Vagina (tissue), 2 donors: ENCODE measurements at regions not wholly inside any gene's neighbourhood (a gene's known extent, or its start where the extent isn't known, plus 50 kb on each side); places are given as distances from the start of the nearest gene placed in this dataset.

Experiments
- POLR2A ChIP-seq, 2 donors: fragments of 450-650 bp; IDR thresholded peaks; one replicate each; pipeline ENCODE4 v1.6.1; 2017; ENCODE audit warnings: antibody characterized with exemption in 2 of 2, mild to moderate bottlenecking in 2 of 2, moderate library complexity in 2 of 2
- POLR2AphosphoS5 ChIP-seq, 2 donors: sonication (generic); formaldehyde crosslinking; IDR thresholded peaks; one replicate each; pipeline ENCODE4 v1.9.0; 2017; ENCODE audit warnings: antibody characterized with exemption in 2 of 2, mild to moderate bottlenecking in 2 of 2, low read depth in 1 of 2; ENCODE audit not compliant: insufficient read depth in 1 of 2
- TF ChIP-seq, protein P1 (sequence below), 3 experiments: fragments of 450-650 bp in 2 of 3; fragments of 200-600 bp in 1 of 3; sonication (generic) in 1 of 3; IDR thresholded peaks; one replicate each; pipeline ENCODE4 v1.5.1; 2017 to 2019; ENCODE audit warnings: antibody characterized with exemption in 3 of 3, mild to moderate bottlenecking in 2 of 3, moderate library complexity in 2 of 3

- TF ChIP-seq, protein P1, sequence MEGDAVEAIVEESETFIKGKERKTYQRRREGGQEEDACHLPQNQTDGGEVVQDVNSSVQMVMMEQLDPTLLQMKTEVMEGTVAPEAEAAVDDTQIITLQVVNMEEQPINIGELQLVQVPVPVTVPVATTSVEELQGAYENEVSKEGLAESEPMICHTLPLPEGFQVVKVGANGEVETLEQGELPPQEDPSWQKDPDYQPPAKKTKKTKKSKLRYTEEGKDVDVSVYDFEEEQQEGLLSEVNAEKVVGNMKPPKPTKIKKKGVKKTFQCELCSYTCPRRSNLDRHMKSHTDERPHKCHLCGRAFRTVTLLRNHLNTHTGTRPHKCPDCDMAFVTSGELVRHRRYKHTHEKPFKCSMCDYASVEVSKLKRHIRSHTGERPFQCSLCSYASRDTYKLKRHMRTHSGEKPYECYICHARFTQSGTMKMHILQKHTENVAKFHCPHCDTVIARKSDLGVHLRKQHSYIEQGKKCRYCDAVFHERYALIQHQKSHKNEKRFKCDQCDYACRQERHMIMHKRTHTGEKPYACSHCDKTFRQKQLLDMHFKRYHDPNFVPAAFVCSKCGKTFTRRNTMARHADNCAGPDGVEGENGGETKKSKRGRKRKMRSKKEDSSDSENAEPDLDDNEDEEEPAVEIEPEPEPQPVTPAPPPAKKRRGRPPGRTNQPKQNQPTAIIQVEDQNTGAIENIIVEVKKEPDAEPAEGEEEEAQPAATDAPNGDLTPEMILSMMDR (IDR thresholded peaks at IDR 0.05): no peak
- TF ChIP-seq POLR2A (IDR thresholded peaks at IDR 0.05) (no peak), POLR2AphosphoS5 (IDR thresholded peaks at IDR 0.05; ENCODE audit: insufficient read depth in 1 of 2, low read depth in 1 of 2) (no peak)
These were observed 67.8 kb upstream of the ELAC2 start for GRCh38 chr17:13085578-13085977.
